Activated CD4-positive, alpha-beta T cell treated with anti-CD3 and anti-CD28 coated beads for 36 hours (primary cell): ENCODE measurements at regions not wholly inside any gene's neighbourhood (a gene's known extent, or its start where the extent isn't known, plus 50 kb on each side); places are given as distances from the start of the nearest gene placed in this dataset.

ENCODE experiments used
- ATAC-seq: fragments of 200-7000 bp; cut with Tn5 transposase; one replicate; pipeline ENCODE4 v1.10.0; 2021; ENCODE audit warnings: mild to moderate bottlenecking, moderate library complexity
- CTCF ChIA-PET: fragments of 350-600 bp; sonication (Branson Sonifier 250); formaldehyde crosslinking; loops from one replicate; lab custom pipeline; 2021; ENCODE audit warnings: antibody characterized with exemption; lab: Charles Lee
- POLR2A ChIA-PET: fragments of 350-600 bp; sonication (Branson Sonifier 250); formaldehyde crosslinking; loops from one replicate; lab custom pipeline; 2021; ENCODE audit warnings: antibody characterized with exemption, inconsistent platforms; lab: Charles Lee
- DNase-seq: peaks from one replicate; pipeline ENCODE4 v3.0.0-alpha.2; 2020
- H3K27ac Mint-ChIP-seq: one replicate; pipeline ENCODE4 v1.8.0; 2021; ENCODE audit warnings: mixed read lengths
- H3K27me3 Mint-ChIP-seq: one replicate; pipeline ENCODE4 v1.8.0; 2021; ENCODE audit warnings: mixed read lengths
- H3K36me3 Mint-ChIP-seq: one replicate; pipeline ENCODE4 v1.8.0; 2021; ENCODE audit warnings: low read depth, mixed read lengths
- H3K4me1 Mint-ChIP-seq: one replicate; pipeline ENCODE4 v1.8.0; 2021; ENCODE audit warnings: mixed read lengths
- H3K4me3 Mint-ChIP-seq: one replicate; pipeline ENCODE4 v1.8.0; 2021; ENCODE audit warnings: mild to moderate bottlenecking, moderate library complexity, mixed read lengths
- H3K9me3 Mint-ChIP-seq: one replicate; pipeline ENCODE4 v1.8.0; 2021; ENCODE audit warnings: low read depth, mixed read lengths
- intact Hi-C, 2 experiments: fragments of 100-400 bp; cut with DNase I in 1 of 2; cut with micrococcal nuclease in 1 of 2; formaldehyde crosslinking; loops; one replicate each; pipeline versions ENCODE4 v1.14.2 to v1.15.1; 2022 to 2024; cut with DNase I, micrococcal nuclease

DNA sequence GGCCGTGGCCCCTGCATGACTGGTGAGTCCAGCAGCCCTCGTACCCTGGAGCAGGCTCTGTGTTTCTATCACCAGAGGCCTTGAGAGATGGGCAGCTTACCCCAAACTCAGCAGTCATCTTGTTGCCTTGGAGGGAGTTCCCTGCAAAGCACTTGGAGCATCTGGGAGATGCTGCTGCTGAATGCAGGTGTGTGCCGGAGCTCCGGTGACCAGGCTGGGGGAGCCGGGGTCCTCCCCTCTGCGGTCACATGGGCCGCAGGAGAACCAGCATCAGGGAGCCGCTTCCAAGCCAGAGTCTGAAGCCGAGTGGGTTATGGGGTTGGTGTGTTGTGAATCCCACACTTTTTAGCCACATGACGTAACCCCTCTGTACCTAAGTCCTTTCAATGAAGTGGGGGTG is 82.8 kb downstream of the TEX29 start:
- Mint-ChIP-seq H3K9me3 (no peaks in the 10 kb centered on the region), H3K36me3 (no peaks in the 10 kb centered on the region), H3K27ac (no peak overlapping the region), H3K27me3 (no peaks in the 10 kb centered on the region), H3K4me3 (no peak overlapping the region), H3K4me1 (no peaks in the 10 kb centered on the region)
- DNase-seq (no peak), ATAC-seq (no peak)
- CTCF ChIA-PET: interaction anchor here (1.4 kb wide), 1 partner anchor 336 kb away, joined by 5 read pairs; no protein-coding TSS in a partner anchor
- intact Hi-C loops: no loop called here
- POLR2A ChIA-PET: no interaction called here

DNA sequence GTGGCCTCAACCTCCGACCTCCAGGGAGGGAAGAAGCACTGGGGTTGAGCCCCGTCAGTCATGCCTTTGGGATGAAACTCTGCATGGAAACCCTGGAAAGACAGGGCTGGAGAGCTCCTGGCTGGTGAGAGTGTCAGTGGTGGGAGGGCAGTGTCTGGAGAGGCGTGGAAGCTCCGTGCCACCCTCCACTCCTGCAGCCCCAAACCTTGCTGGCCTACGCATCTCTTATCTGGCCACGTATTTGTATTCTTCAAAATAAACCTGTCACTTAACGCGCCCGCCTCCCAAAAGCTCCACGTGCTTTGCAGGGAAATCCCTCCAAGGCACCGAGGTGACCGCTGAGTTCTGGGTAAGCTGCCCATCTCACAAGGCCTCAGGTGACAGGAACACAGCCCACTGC is 84.3 kb downstream of the TEX29 start:
- Mint-ChIP-seq H3K27me3 (no peaks in the 10 kb centered on the region), H3K27ac (no peak overlapping the region), H3K9me3 (no peaks in the 10 kb centered on the region), H3K36me3 (no peaks in the 10 kb centered on the region), H3K4me3 (no peak overlapping the region), H3K4me1 (no peaks in the 10 kb centered on the region)
- POLR2A ChIA-PET: no interaction called here
- CTCF ChIA-PET: interaction anchor here (0.6 to 1.4 kb wide), 2 partner anchors 99 to 337 kb away, joined by 3 to 5 read pairs; no protein-coding TSS in a partner anchor
- intact Hi-C loops: no loop called here
- ATAC-seq (no peak), DNase-seq (no peak)

DNA sequence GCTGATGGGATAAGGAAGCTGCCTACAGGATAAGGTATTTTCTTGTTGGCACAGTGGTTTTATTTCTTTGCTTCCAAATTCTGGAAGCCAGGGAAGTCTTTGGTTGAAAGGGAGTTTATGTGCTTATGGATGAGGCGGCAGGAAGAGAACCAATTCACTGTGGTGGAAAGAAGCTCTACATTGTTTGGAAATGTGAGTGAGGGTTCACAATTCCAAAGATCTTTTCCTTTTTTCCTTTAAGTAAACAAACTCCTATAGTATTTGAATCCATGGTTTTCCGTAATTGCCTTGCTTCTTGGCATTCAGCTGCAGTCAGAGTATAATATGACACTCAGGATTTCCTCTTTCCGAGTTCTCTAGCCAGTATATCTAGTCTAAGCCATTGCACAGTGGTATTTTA is 86.2 kb downstream of the TEX29 start:
- Mint-ChIP-seq H3K27ac (no peak overlapping the region), H3K4me1 (no peaks in the 10 kb centered on the region), H3K9me3 (no peaks in the 10 kb centered on the region), H3K4me3 (no peak overlapping the region), H3K36me3 (no peaks in the 10 kb centered on the region), H3K27me3 (peaks cover 2% of the 10 kb centered on the region)
- POLR2A ChIA-PET: no interaction called here
- no peak for ATAC-seq
- CTCF ChIA-PET: interaction anchor here (0.8 kb wide), 1 partner anchor 21 kb away, joined by 3 read pairs; no protein-coding TSS in a partner anchor
- DNase-seq: no peak
- intact Hi-C loops: no loop called here

DNA sequence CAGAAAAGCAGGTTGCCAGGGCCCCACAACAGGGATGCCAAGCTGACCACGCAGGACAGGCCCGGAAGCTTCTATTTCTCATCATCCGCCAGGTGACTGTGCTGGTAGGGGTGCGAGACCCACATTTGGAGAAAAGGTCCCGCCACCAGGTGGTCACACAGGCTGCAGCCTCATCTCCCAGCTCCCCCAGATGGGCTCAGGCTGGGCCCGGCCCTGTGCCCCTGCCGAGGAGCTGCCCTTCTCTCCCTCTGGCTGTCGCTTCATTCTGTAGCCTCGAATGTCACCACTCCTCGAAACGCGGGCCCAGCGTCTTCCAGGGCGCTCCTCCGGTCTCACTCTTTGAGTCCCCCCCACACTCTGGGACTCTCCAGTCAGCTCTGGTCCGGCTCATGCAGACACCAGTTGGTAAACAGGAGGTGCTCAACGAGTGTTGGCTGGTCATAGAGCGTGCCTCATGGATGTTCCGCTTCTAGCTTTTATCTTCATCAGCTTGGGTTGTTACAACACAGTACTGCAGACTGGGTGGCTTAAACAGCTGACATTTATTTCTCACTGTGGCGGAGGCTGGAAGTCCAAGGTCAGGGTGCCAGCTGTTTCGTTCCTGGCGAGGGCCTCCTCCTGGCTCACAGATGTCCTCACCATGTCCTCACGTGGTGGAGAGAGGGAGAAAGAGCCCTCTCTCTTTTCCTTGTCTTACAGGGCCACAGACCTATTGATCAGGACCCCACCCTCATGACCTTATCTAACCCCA is 87.1 kb downstream of the TEX29 start:
- Mint-ChIP-seq H3K27me3 (peaks cover 10% of the 10 kb centered on the region), H3K36me3 (no peaks in the 10 kb centered on the region), H3K4me1 (no peaks in the 10 kb centered on the region), H3K4me3 (no peak overlapping the region), H3K9me3 (no peaks in the 10 kb centered on the region), H3K27ac (no peak overlapping the region)
- ChIA-PET POLR2A (no interaction called here), CTCF (interaction anchor here (0.8 kb wide), 1 partner anchor 21 kb away, joined by 3 read pairs; no protein-coding TSS in a partner anchor)
- DNase-seq (no peak), ATAC-seq (no peak)
- intact Hi-C loops: no loop called here

DNA sequence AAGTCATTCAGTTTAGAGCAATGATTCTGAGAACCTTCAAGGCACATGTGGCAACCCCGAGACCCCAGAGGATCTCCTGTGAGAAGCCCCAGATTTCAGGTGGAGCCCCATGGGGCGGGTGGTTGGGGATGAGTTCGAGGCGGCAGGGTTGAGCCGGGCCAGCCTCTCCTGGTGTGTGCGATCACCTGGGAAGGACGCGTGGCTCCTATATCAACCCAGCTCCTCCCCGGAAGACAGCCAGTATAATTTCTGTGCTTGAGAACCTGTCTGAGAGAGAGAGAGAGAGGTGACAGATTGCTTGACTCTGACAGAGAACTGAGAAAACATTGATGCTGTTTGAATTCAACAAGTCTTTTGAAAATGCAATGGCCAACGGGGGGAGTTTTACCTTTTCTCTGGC is 89.0 kb downstream of the TEX29 start:
- DNase-seq (no peak), ATAC-seq (no peak)
- POLR2A ChIA-PET: no interaction called here
- Mint-ChIP-seq H3K9me3 (no peaks in the 10 kb centered on the region), H3K4me3 (no peak overlapping the region), H3K27me3 (peaks cover 14% of the 10 kb centered on the region), H3K36me3 (no peaks in the 10 kb centered on the region), H3K27ac (no peak overlapping the region), H3K4me1 (no peaks in the 10 kb centered on the region)
- CTCF ChIA-PET: no interaction called here
- intact Hi-C loops: no loop called here

DNA sequence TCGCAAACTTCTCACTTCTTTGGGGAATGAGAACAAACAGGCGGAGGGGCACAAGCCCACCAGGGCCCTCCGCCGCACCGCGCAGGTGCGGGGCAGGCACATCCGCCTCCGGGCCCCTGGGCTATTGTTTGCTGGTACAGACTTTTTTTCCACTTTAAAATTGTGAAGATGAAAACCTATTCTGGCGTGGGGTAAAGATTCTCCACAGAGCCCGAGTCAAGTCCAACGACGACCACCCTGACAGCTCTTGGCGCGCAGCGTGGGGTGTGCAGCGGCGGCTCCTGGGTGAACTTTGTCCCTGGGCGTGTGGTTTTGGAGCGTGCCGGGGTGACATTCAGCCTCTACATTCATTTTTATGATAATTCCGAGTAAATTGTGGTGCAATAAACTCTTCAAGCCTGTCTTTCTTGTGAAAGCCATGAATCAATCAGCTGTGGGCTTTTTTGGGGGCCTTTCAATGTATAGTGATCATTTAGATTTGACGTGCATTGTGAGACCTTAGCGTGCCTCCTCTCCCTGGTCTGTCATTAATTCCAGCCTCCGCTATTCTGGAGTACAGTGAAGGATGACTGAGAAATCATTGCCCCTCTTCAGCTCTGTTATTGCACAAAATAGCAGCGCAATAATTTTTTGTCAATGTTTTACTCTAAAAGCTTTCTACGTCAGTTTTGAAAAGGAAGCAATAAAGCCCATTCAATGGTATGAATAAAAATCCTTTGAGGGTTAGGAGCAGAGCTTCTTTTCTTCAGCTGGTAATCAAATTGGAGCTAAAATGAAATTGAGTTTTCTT is 90.0 kb downstream of the TEX29 start:
- POLR2A ChIA-PET: no interaction called here
- no peak overlapping the region for H3K27ac Mint-ChIP-seq
- no peak for ATAC-seq
- no peaks in the 10 kb centered on the region for H3K4me1 Mint-ChIP-seq
- intact Hi-C loops: no loop called here
- no peak for DNase-seq
- CTCF ChIA-PET: interaction anchor here (0.7 kb wide), 1 partner anchor 828 kb away, joined by 3 read pairs; no protein-coding TSS in a partner anchor
- H3K4me3 Mint-ChIP-seq: no peak overlapping the region
- H3K27me3 Mint-ChIP-seq: peaks cover 16% of the 10 kb centered on the region
- no peaks in the 10 kb centered on the region for H3K36me3 Mint-ChIP-seq
- H3K9me3 Mint-ChIP-seq: no peaks in the 10 kb centered on the region

DNA sequence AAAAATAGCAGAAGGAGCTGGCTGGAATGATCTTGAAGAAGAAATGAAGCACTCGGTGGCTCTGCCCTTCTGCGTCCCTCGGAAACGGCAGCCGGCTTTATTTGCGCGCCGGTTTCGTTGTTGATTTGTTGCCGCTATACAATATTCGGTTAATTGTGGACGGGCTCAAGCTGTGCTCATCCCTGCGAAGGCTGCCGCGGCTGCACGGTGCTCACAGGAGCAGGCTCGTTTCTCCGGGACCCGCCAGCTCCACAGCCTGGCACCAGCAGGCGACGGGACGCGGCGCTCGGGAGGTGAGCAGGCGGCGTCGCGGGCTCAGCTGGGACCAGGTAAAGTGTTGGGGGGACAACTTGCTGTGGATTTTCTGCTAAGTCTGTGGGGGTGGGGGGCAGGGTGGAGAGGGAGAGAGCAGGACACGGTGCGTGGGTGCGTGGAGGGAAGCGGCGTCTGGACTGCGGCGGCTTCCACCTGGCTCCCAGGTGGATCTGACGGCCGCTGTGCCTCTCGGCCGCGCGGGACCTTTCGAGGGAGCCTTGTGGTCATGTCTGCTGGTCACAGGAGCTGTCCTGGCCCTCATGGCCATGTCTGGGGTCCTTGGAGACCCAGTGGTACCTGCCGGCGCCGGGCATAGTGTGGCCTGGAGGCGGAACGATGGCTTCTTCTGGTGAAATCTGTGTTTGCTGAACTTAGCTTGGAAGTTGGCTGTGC is 90.9 kb downstream of the TEX29 start:
- intact Hi-C loops: no loop called here
- H3K36me3 Mint-ChIP-seq: no peaks in the 10 kb centered on the region
- ATAC-seq (no peak), DNase-seq (no peak)
- H3K27me3 Mint-ChIP-seq: peaks cover 16% of the 10 kb centered on the region
- H3K4me3 Mint-ChIP-seq: no peak overlapping the region
- H3K27ac Mint-ChIP-seq: no peak overlapping the region
- ChIA-PET CTCF (interaction anchor here (0.7 kb wide), 1 partner anchor 827 kb away, joined by 3 read pairs; no protein-coding TSS in a partner anchor), POLR2A (no interaction called here)
- no peaks in the 10 kb centered on the region for H3K4me1 Mint-ChIP-seq
- no peaks in the 10 kb centered on the region for H3K9me3 Mint-ChIP-seq

DNA sequence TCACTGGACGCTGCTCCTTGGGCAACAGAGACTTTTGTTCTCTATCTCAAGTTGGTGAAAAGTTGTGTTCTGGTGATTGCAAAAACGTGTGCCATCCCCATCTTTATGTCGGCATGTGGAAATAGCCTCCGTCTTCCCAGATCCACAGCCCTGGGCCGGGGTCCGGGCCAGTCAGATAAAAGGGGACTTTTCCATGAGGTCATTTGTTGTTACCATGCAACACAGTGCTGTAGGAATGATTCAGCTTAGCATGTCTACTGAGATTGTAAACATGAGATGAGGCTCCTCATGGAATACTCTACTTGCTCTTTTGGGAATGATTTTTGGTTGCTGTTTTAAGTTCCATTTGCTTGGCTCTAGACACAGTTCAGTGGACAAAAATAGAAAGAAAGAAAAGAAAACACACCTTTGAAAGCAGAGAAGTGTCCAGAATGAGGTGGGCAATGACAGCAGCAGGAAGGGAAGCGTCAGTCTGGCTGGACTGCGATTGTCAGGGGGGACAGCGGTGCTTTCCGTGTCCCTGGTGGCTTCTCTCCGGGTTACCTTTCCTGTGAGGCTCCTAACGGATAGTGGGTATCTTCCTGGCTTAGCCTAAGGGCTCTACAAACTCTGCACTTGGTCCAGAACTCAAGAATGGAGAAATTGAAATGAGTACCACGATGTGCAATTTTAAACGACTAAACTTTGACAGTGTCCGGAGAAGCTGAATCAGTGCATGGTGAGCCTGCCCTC is 91.6 kb downstream of the TEX29 start:
- CTCF ChIA-PET: no interaction called here
- POLR2A ChIA-PET: no interaction called here
- Mint-ChIP-seq H3K27me3 (peaks cover 16% of the 10 kb centered on the region), H3K9me3 (no peaks in the 10 kb centered on the region), H3K4me1 (no peaks in the 10 kb centered on the region), H3K36me3 (no peaks in the 10 kb centered on the region), H3K4me3 (no peak overlapping the region), H3K27ac (no peak overlapping the region)
- intact Hi-C loops: no loop called here
- DNase-seq (no peak), ATAC-seq (no peak)

DNA sequence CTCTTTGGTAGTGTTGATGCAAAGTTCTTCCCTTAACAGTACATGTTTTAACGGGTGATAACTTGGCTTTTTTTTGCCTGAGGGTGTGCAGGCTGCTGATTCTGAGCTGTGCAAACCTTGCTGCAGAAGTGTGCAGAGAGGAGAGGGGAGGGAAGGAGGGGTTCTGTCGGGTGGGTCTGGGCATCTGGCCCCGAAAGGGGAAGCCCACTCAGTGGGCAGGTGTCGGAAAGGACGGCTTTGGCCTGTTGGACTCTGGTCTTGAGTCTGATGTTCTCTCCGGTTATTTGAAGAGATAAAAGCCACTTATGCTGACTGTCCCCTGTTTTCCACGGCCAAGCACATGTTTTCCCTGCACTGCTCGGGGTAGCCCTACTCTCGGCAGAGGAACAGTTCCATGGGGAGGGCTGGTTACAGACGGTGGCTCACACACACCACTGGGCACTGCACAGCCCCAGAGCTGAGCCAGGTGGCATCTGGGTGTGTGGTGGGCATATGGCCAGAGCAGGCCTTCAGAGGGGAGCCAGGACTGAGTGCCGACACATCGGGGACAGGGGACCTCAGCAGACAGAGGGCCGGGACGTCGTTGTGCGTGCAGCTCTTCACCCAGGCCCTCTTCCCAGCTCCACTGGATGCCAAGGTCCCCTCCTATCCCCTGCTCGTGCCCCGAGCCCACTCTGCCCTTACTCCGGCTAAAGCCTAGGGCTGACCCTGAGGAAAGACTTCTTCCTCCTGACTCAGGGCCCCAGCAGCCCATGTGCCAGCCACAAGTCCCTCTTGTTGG is 93.2 kb downstream of the TEX29 start:
- ChIA-PET CTCF (no interaction called here), POLR2A (no interaction called here)
- DNase-seq (no peak), ATAC-seq (no peak)
- Mint-ChIP-seq H3K27ac (no peak overlapping the region), H3K36me3 (no peaks in the 10 kb centered on the region), H3K4me3 (no peak overlapping the region), H3K27me3 (peaks cover 16% of the 10 kb centered on the region), H3K9me3 (no peaks in the 10 kb centered on the region), H3K4me1 (no peaks in the 10 kb centered on the region)
- intact Hi-C loops: no loop called here

DNA sequence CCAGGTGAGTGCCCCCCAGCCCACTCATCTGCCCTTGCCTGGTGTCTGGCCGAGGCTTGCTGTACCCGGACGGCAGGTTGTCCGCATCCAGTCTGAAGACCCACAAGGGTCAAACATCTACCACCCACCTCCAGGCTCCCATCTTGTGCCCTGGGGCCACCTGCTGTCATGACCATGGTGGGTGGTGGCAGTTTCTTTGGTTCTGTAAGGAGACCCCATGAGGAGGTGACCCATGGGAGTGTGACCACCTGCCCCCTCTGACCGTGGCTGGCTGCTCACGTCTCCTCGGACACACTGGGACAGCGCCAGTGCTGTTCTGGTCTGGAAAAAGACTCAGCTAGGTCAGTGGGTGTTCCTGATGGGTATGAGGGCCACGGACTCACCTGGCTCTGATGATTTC is 93.9 kb downstream of the TEX29 start:
- Mint-ChIP-seq H3K36me3 (no peaks in the 10 kb centered on the region), H3K4me3 (no peak overlapping the region), H3K9me3 (no peaks in the 10 kb centered on the region), H3K27me3 (peaks cover 16% of the 10 kb centered on the region), H3K4me1 (no peaks in the 10 kb centered on the region), H3K27ac (no peak overlapping the region)
- CTCF ChIA-PET: no interaction called here
- POLR2A ChIA-PET: no interaction called here
- intact Hi-C loops: no loop called here
- ATAC-seq (no peak), DNase-seq (no peak)
